ENCODE measurements at regions not wholly inside any gene's neighbourhood (a gene's known extent, or its start where the extent isn't known, plus 50 kb on each side); places are given as distances from the start of the nearest gene placed in this dataset.

GRCh38 chr9:14466429-14466818, 152.5 kb upstream of the NFIB start:
- no peak for DNase-seq

GRCh38 chr9:14462950-14463349, 149.0 kb upstream of the NFIB start:
- DNase-seq, result no peak

GRCh38 chr9:14455243-14455642, 141.3 kb upstream of the NFIB start:
- peak; percentile 21 for DNase-seq

GRCh38 chr9:14453286-14453685, 139.3 kb upstream of the NFIB start:
- DNase-seq, result peak; percentile 96

GRCh38 chr9:14452539-14452938, 138.6 kb upstream of the NFIB start:
- DNase-seq, result peak; percentile 38

GRCh38 chr9:14451949-14452348, 138.0 kb upstream of the NFIB start:
- DNase-seq, result no peak

GRCh38 chr9:14447103-14447502, 133.2 kb upstream of the NFIB start:
- no peak for DNase-seq

GRCh38 chr9:14445946-14446345, 132.0 kb upstream of the NFIB start:
- DNase-seq, result no peak

GRCh38 chr9:14442956-14443355, 129.0 kb upstream of the NFIB start:
- DNase-seq, result no peak

- no peak for DNase-seq
Observed at GRCh38 chr9:14441976-14442651, 128.2 kb upstream of the NFIB start.

- DNase-seq, result no peak
Observed at GRCh38 chr9:14441115-14441514, 127.2 kb upstream of the NFIB start.

GRCh38 chr9:14440062-14440461, 126.1 kb upstream of the NFIB start:
- DNase-seq, result no peak

- DNase-seq, result no peak
Observed at GRCh38 chr9:14439555-14439954, 125.6 kb upstream of the NFIB start.

GRCh38 chr9:14438232-14439021, 124.5 kb upstream of the NFIB start:
- no peak for DNase-seq

GRCh38 chr9:14437354-14438231, 123.7 kb upstream of the NFIB start:
- peak; percentile 44 for DNase-seq

GRCh38 chr9:14435871-14436270, 121.9 kb upstream of the NFIB start:
- no peak for DNase-seq

GRCh38 chr9:14434971-14435718, 121.2 kb upstream of the NFIB start:
- no peak for DNase-seq

GRCh38 chr9:14434158-14434504, 120.2 kb upstream of the NFIB start:
- DNase-seq, result no peak

GRCh38 chr9:14433351-14434157, 119.6 kb upstream of the NFIB start:
- DNase-seq, result peak; percentile 64

GRCh38 chr9:14432666-14433350, 118.9 kb upstream of the NFIB start:
- DNase-seq, result no peak

- DNase-seq, result no peak
Observed at GRCh38 chr9:14428781-14429230, 114.9 kb upstream of the NFIB start.
